ENCODE measurements at regions not wholly inside any gene's neighbourhood (a gene's known extent, or its start where the extent isn't known, plus 50 kb on each side); places are given as distances from the start of the nearest gene placed in this dataset.

- Histone ChIP-seq H3K4me1 (ENCODE audit: control insufficient read depth in 1 of 2, insufficient read depth in 1 of 2, low read depth in 1 of 2, low read length in 1 of 2) (no peaks in the 10 kb centered on the region), H3K36me3 (no peaks in the 10 kb centered on the region), H3K9me3 (no peaks in the 10 kb centered on the region), H3K4me3 (ENCODE audit: low read depth in 1 of 2, low read length in 1 of 2) (no peak overlapping the region), H3K27ac (no peak overlapping the region), H3K27me3 (no peaks in the 10 kb centered on the region)
- TF ChIP-seq CTCF (IDR thresholded peaks at IDR 0.05), result no peak
Observed at GRCh38 chr13:74229242-74229641, 95.0 kb upstream of the KLF12 start.

- no peaks in the 10 kb centered on the region for H3K36me3 ChIP-seq
- H3K9me3 ChIP-seq, result no peaks in the 10 kb centered on the region
- TF ChIP-seq CTCF (IDR thresholded peaks at IDR 0.05), result no peak
Observed at GRCh38 chr13:74227476-74228158, 93.4 kb upstream of the KLF12 start.

GRCh38 chr13:74226791-74227475 is 92.7 kb upstream of the KLF12 start:
- Histone ChIP-seq H3K4me3 (ENCODE audit: low read depth in 1 of 2, low read length in 1 of 2) (no peak overlapping the region), H3K36me3 (no peaks in the 10 kb centered on the region), H3K27ac (no peak overlapping the region), H3K4me1 (ENCODE audit: control insufficient read depth in 1 of 2, insufficient read depth in 1 of 2, low read depth in 1 of 2, low read length in 1 of 2) (no peaks in the 10 kb centered on the region), H3K9me3 (no peaks in the 10 kb centered on the region), H3K27me3 (no peaks in the 10 kb centered on the region)
- no peak for TF ChIP-seq CTCF (IDR thresholded peaks at IDR 0.05)

More at GRCh38 chr13:74227476-74228158, 93.4 kb upstream of the KLF12 start:
- Histone ChIP-seq H3K4me3 (ENCODE audit: low read depth in 1 of 2, low read length in 1 of 2) (no peak overlapping the region), H3K4me1 (ENCODE audit: control insufficient read depth in 1 of 2, insufficient read depth in 1 of 2, low read depth in 1 of 2, low read length in 1 of 2) (no peaks in the 10 kb centered on the region), H3K27ac (no peak overlapping the region), H3K27me3 (no peaks in the 10 kb centered on the region)

- Histone ChIP-seq H3K36me3 (no peaks in the 10 kb centered on the region), H3K27me3 (no peaks in the 10 kb centered on the region), H3K4me3 (ENCODE audit: low read depth in 1 of 2, low read length in 1 of 2) (no peak overlapping the region), H3K9me3 (no peaks in the 10 kb centered on the region), H3K27ac (no peak overlapping the region), H3K4me1 (ENCODE audit: control insufficient read depth in 1 of 2, insufficient read depth in 1 of 2, low read depth in 1 of 2, low read length in 1 of 2) (no peaks in the 10 kb centered on the region)
- no peak for TF ChIP-seq CTCF (IDR thresholded peaks at IDR 0.05)
Observed at GRCh38 chr13:74221752-74222151, 87.5 kb upstream of the KLF12 start.

GRCh38 chr13:74219566-74219965 is 85.4 kb upstream of the KLF12 start:
- H3K36me3 ChIP-seq, result no peaks in the 10 kb centered on the region
- no peak overlapping the region for H3K4me3 ChIP-seq (ENCODE audit: low read depth in 1 of 2, low read length in 1 of 2)
- no peaks in the 10 kb centered on the region for H3K27me3 ChIP-seq
- no peak overlapping the region for H3K27ac ChIP-seq
- H3K4me1 ChIP-seq (ENCODE audit: control insufficient read depth in 1 of 2, insufficient read depth in 1 of 2, low read depth in 1 of 2, low read length in 1 of 2), result no peaks in the 10 kb centered on the region
- H3K9me3 ChIP-seq, result no peaks in the 10 kb centered on the region
- TF ChIP-seq CTCF (IDR thresholded peaks at IDR 0.05), result no peak
